ENCODE measurements at regions not wholly inside any gene's neighbourhood (a gene's known extent, or its start where the extent isn't known, plus 50 kb on each side); places are given as distances from the start of the nearest gene placed in this dataset.

- H4K20me1 ChIP-seq (ENCODE audit: insufficient read depth) = no peaks in the 10 kb centered on the region; the same call in 1 of the 2 replicates
- H3K4me1 ChIP-seq (ENCODE audit: low read depth, poor library complexity, severe bottlenecking) = no peaks in the 10 kb centered on the region
- no peak overlapping the region for H2AFZ ChIP-seq (ENCODE audit: low read depth)
- no peak overlapping the region for H3K4me3 ChIP-seq (IDR thresholded peaks at IDR 0.05; ENCODE audit: insufficient read depth, low read depth, low read length)
- no peak overlapping the region for H3K4me2 ChIP-seq
- no peak for TF ChIP-seq CTCF (conservative IDR thresholded peaks at IDR 0.05; ENCODE audit: low read depth, low read length)
- no peaks in the 10 kb centered on the region for H3K79me2 ChIP-seq (ENCODE audit: insufficient read depth, low read depth)
- H3K9ac ChIP-seq = no peak overlapping the region
- H3K27me3 ChIP-seq (ENCODE audit: insufficient read depth, low read depth) = no peaks in the 10 kb centered on the region
- no peaks in the 10 kb centered on the region for H3K36me3 ChIP-seq (ENCODE audit: insufficient read depth)
- no peak overlapping the region for H3K27ac ChIP-seq
Measured at GRCh38 chr2:40896358-40896757, 444.5 kb upstream of the SLC8A1 start.

- no peaks in the 10 kb centered on the region for H3K27me3 ChIP-seq (ENCODE audit: insufficient read depth, low read depth)
- no peak overlapping the region for H3K27ac ChIP-seq
- no peak overlapping the region for H3K4me3 ChIP-seq (IDR thresholded peaks at IDR 0.05; ENCODE audit: insufficient read depth, low read depth, low read length)
- no peak overlapping the region for H2AFZ ChIP-seq (ENCODE audit: low read depth)
- no peak for TF ChIP-seq CTCF (conservative IDR thresholded peaks at IDR 0.05; ENCODE audit: low read depth, low read length)
- H3K9ac ChIP-seq = no peak overlapping the region
- no peak overlapping the region for H3K4me2 ChIP-seq
- H3K79me2 ChIP-seq (ENCODE audit: insufficient read depth, low read depth) = no peaks in the 10 kb centered on the region
- H4K20me1 ChIP-seq (ENCODE audit: insufficient read depth) = no peaks in the 10 kb centered on the region
- H3K4me1 ChIP-seq (ENCODE audit: low read depth, poor library complexity, severe bottlenecking) = no peaks in the 10 kb centered on the region
- H3K36me3 ChIP-seq (ENCODE audit: insufficient read depth) = no peaks in the 10 kb centered on the region
Measured at GRCh38 chr2:40914666-40915065, 462.8 kb upstream of the SLC8A1 start.

- Histone ChIP-seq H3K4me1 (ENCODE audit: low read depth, poor library complexity, severe bottlenecking) (no peaks in the 10 kb centered on the region), H3K4me3 (IDR thresholded peaks at IDR 0.05; ENCODE audit: insufficient read depth, low read depth, low read length) (no peak overlapping the region), H3K4me2 (no peak overlapping the region), H3K27me3 (ENCODE audit: insufficient read depth, low read depth) (no peaks in the 10 kb centered on the region), H3K79me2 (ENCODE audit: insufficient read depth, low read depth) (no peaks in the 10 kb centered on the region), H3K36me3 (ENCODE audit: insufficient read depth) (no peaks in the 10 kb centered on the region), H3K27ac (no peak overlapping the region), H3K9ac (no peak overlapping the region), H4K20me1 (ENCODE audit: insufficient read depth) (no peaks in the 10 kb centered on the region), H2AFZ (ENCODE audit: low read depth) (no peak overlapping the region)
- no peak for TF ChIP-seq CTCF (conservative IDR thresholded peaks at IDR 0.05; ENCODE audit: low read depth, low read length)
Measured at GRCh38 chr2:40915651-40916050, 463.8 kb upstream of the SLC8A1 start.

GRCh38 chr2:40935349-40935748 lies 483.5 kb upstream of the SLC8A1 start:
- Histone ChIP-seq H3K4me2 (no peak overlapping the region), H3K79me2 (ENCODE audit: insufficient read depth, low read depth) (no peaks in the 10 kb centered on the region), H3K4me1 (ENCODE audit: low read depth, poor library complexity, severe bottlenecking) (no peaks in the 10 kb centered on the region), H4K20me1 (ENCODE audit: insufficient read depth) (no peaks in the 10 kb centered on the region), H2AFZ (ENCODE audit: low read depth) (no peak overlapping the region), H3K27me3 (ENCODE audit: insufficient read depth, low read depth) (no peaks in the 10 kb centered on the region), H3K4me3 (IDR thresholded peaks at IDR 0.05; ENCODE audit: insufficient read depth, low read depth, low read length) (no peak overlapping the region), H3K36me3 (ENCODE audit: insufficient read depth) (no peaks in the 10 kb centered on the region), H3K9ac (no peak overlapping the region), H3K27ac (no peak overlapping the region)
- TF ChIP-seq CTCF (conservative IDR thresholded peaks at IDR 0.05; ENCODE audit: low read depth, low read length) = no peak
